Body of pancreas (tissue), 4 donors: ENCODE measurements at regions not wholly inside any gene's neighbourhood (a gene's known extent, or its start where the extent isn't known, plus 50 kb on each side); places are given as distances from the start of the nearest gene placed in this dataset.

Experiments
- CTCF ChIP-seq, 7 experiments: fragments of 450-650 bp in 4 of 7; fragments of 200-600 bp in 3 of 7; sonication (generic) in 3 of 7; IDR thresholded peaks; one replicate each; pipeline ENCODE4 v1.5.1; 2016 to 2019; ENCODE audit warnings: antibody characterized with exemption in 7 of 7
- POLR2A ChIP-seq, 3 donors: fragments of 450-650 bp; IDR thresholded peaks; one replicate each; pipeline ENCODE4 v1.6.1; 2016; ENCODE audit warnings: antibody characterized with exemption in 3 of 3, mild to moderate bottlenecking in 2 of 3

GRCh38 chr14:44372231-44372630 lies 134.9 kb downstream of the FSCB start:
- TF ChIP-seq CTCF (IDR thresholded peaks at IDR 0.05), result no peak
- no peak for TF ChIP-seq POLR2A (IDR thresholded peaks at IDR 0.05)
